B cell (primary cell): ENCODE measurements at regions not wholly inside any gene's neighbourhood (a gene's known extent, or its start where the extent isn't known, plus 50 kb on each side); places are given as distances from the start of the nearest gene placed in this dataset.

Experiments
- ATAC-seq: fragments of 200-7000 bp; cut with Tn5 transposase; one replicate; pipeline ENCODE4 v1.10.0; 2021; ENCODE audit warnings: low read depth, mild to moderate bottlenecking, moderate number of reproducible peaks, moderate library complexity
- CTCF ChIA-PET: fragments of 350-600 bp; sonication (Branson Sonifier 250); formaldehyde crosslinking; loops from one replicate; lab custom pipeline; 2021; ENCODE audit warnings: antibody characterized with exemption, inconsistent platforms; lab: Charles Lee
- POLR2A ChIA-PET: fragments of 350-600 bp; sonication (Branson Sonifier 250); formaldehyde crosslinking; loops from one replicate; lab custom pipeline; 2021; ENCODE audit warnings: antibody characterized with exemption; lab: Charles Lee
- DNase-seq: peaks from one replicate; pipeline ENCODE4 v3.0.0; 2013
- H2AFZ ChIP-seq: 2 replicates; pipeline ENCODE4 v1.6.1; 2012; ENCODE audit warnings: mild to moderate bottlenecking, low read depth, low read length; ENCODE audit not compliant: insufficient read depth, poor library complexity, severe bottlenecking
- H3K27ac ChIP-seq, 2 donors: 1 replicate in 1 of 2; 2 replicates in 1 of 2; pipeline ENCODE4 v1.5.1; 2012 to 2013; ENCODE audit warnings: low read length in 2 of 2, mild to moderate bottlenecking in 2 of 2, moderate library complexity in 1 of 2
- H3K27me3 ChIP-seq, 4 experiments: fragments of 200-600 bp in 1 of 4; sonication (generic) in 1 of 4; replicated peaks in 1 of 4; 1 replicate in 2 of 4; 2 replicates in 2 of 4; pipeline versions ENCODE4 v1.6.1 to v1.7.0; 2013 to 2016; ENCODE audit warnings: low read length in 3 of 4, mild to moderate bottlenecking in 2 of 4, mixed read lengths in 1 of 4, moderate library complexity in 1 of 4; ENCODE audit not compliant: insufficient read depth in 4 of 4, control insufficient read depth in 3 of 4; ENCODE audit errors: control extremely low read depth in 1 of 4
- H3K36me3 ChIP-seq, 2 experiments: replicated peaks in 1 of 2; 1 replicate in 1 of 2; 2 replicates in 1 of 2; pipeline versions ENCODE4 v1.6.1 to v1.7.1; 2013; ENCODE audit warnings: low read length in 1 of 2; ENCODE audit not compliant: insufficient read depth in 2 of 2, control insufficient read depth in 1 of 2; ENCODE audit errors: control extremely low read depth in 1 of 2, extremely low read depth in 1 of 2
- H3K4me1 ChIP-seq, 2 donors: fragments of 200-600 bp in 1 of 2; sonication (generic) in 1 of 2; 1 replicate in 1 of 2; 2 replicates in 1 of 2; pipeline versions ENCODE4 v1.5.1 to v1.6.1; 2013 to 2017; ENCODE audit warnings: low read length in 2 of 2; ENCODE audit not compliant: control insufficient read depth in 2 of 2, insufficient read depth in 2 of 2
- H3K4me2 ChIP-seq: replicated peaks from 2 replicates; pipeline ENCODE3; 2012; ENCODE audit warnings: mild to moderate bottlenecking, low read depth, low read length; ENCODE audit not compliant: poor library complexity, severe bottlenecking
- H3K4me3 ChIP-seq, 5 experiments: fragments of 200-600 bp in 1 of 5; sonication (generic) in 1 of 5; 1 replicate in 3 of 5; 2 replicates in 2 of 5; pipeline versions ENCODE4 v1.5.1 to v1.7.0; 2011 to 2016; ENCODE audit warnings: low read length in 4 of 5, mild to moderate bottlenecking in 4 of 5, low read depth in 2 of 5, control low read depth in 1 of 5, moderate library complexity in 1 of 5; ENCODE audit not compliant: insufficient read depth in 1 of 5; ENCODE audit errors: control extremely low read depth in 1 of 5, extremely low read depth in 1 of 5
- H3K79me2 ChIP-seq: fragments of 200-600 bp; sonication (generic); one replicate; pipeline ENCODE4 v1.6.0; 2016; ENCODE audit warnings: low read length; ENCODE audit not compliant: control insufficient read depth, insufficient read depth
- H3K9ac ChIP-seq: fragments of 200-600 bp; sonication (generic); 2 replicates; pipeline ENCODE4 v1.6.1; 2017; ENCODE audit warnings: mild to moderate bottlenecking, low read length, moderate library complexity
- H3K9me3 ChIP-seq, 3 donors: one replicate each; pipeline versions ENCODE4 v1.6.1 to v1.7.1; 2013; ENCODE audit warnings: low read length in 2 of 3; ENCODE audit not compliant: control insufficient read depth in 2 of 3, insufficient read depth in 1 of 3; ENCODE audit errors: control extremely low read depth in 1 of 3
- H4K20me1 ChIP-seq: 2 replicates; pipeline ENCODE4 v1.6.0; 2012; ENCODE audit warnings: mild to moderate bottlenecking, low read length; ENCODE audit not compliant: insufficient read depth, control insufficient read depth, poor library complexity, severe bottlenecking
- H3K27ac Mint-ChIP-seq: one replicate; pipeline ENCODE4 v1.8.0; 2021; ENCODE audit warnings: mixed read lengths
- H3K27me3 Mint-ChIP-seq: one replicate; pipeline ENCODE4 v1.8.0; 2021; ENCODE audit warnings: mixed read lengths
- H3K4me1 Mint-ChIP-seq: one replicate; pipeline ENCODE4 v1.8.0; 2021; ENCODE audit warnings: mixed read lengths
- H3K4me3 Mint-ChIP-seq: one replicate; pipeline ENCODE4 v1.8.0; 2021; ENCODE audit warnings: mixed read lengths
- H3K9me3 Mint-ChIP-seq: one replicate; pipeline ENCODE4 v1.8.0; 2022; ENCODE audit warnings: mixed read lengths; ENCODE audit not compliant: insufficient read depth
- CTCF ChIP-seq: fragments of 200-600 bp; IDR thresholded peaks from one replicate; pipeline ENCODE4 v1.8.0; 2022; ENCODE audit warnings: antibody characterized with exemption, mild to moderate bottlenecking
- EZH2 ChIP-seq: IDR thresholded peaks from 2 replicates; pipeline ENCODE4 v1.6.1; 2012; ENCODE audit warnings: borderline replicate concordance, low read depth, mild to moderate bottlenecking, moderate library complexity, low read length; ENCODE audit not compliant: insufficient read depth, poor library complexity, severe bottlenecking
- WGBS: methylation state at CpG from one replicate; pipeline ENCODE4 v1.1.5; 2013; ENCODE audit warnings: missing lambda C conversion rate; ENCODE audit not compliant: insufficient coverage; 5-methylcytosine and 5-hydroxymethylcytosine counted together
- intact Hi-C: fragments of 100-400 bp; cut with micrococcal nuclease; formaldehyde crosslinking; loops from one replicate; pipeline ENCODE4 v1.10.0; 2022

DNA sequence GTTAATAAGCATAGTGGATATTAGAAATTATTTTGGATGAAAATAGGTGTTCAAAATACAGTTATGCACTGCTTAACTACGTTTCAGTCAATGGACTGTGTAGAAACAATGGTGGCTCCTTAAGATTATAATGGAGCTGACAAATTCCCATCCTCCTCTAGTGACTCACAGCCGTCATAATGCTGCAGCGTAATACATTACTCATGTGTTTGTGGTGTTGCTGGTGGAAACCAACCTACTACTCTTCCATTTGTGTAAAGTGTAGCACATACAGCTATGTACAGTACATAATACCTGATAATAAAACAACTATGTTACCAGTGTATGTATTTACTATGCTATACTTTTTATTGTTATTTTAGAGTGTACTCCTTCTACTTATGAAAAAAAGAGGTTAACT lies 111.2 kb upstream of the TMCC3 start:
- Histone ChIP-seq H4K20me1 (peaks cover 34% of the 10 kb centered on the region), H3K9me3 (peaks cover 0 to 2% (median 0%) of the 10 kb centered on the region in 3 donors), H3K36me3 (peaks cover under 1 to 1% of the 10 kb centered on the region in 2 experiments), H2AFZ (no peak overlapping the region), H3K27me3 (no peaks in the 10 kb centered on the region), H3K4me2 (no peak overlapping the region), H3K4me3 (no peak overlapping the region), H3K79me2 (peaks cover 58% of the 10 kb centered on the region), H3K27ac (no peak overlapping the region), H3K9ac (no peak overlapping the region), H3K4me1 (peaks cover 26 to 30% of the 10 kb centered on the region in 2 donors)
- intact Hi-C loops, result loop anchor here (5.0 to 10.0 kb wide), 2 partner anchors 49 to 617 kb away; partner anchors contain the start of gene PLXNC1
- H3K4me3 Mint-ChIP-seq, result no peak overlapping the region
- peaks cover 35% of the 10 kb centered on the region for H3K4me1 Mint-ChIP-seq
- no peak overlapping the region for H3K27ac Mint-ChIP-seq
- WGBS, result no CpG with 5 or more reads among the region's 3 CpGs
- POLR2A ChIA-PET, result no interaction called here
- TF ChIP-seq EZH2 (no peak), CTCF (no peak)
- no peaks in the 10 kb centered on the region for H3K9me3 Mint-ChIP-seq
- ATAC-seq, result no peak
- CTCF ChIA-PET, result interaction anchor here (1.3 to 3.3 kb wide), 4 partner anchors 10 to 114 kb away, joined by 3 to 18 read pairs (median 3); no protein-coding TSS in a partner anchor
- H3K27me3 Mint-ChIP-seq, result no peaks in the 10 kb centered on the region
- DNase-seq, result no peak

- POLR2A ChIA-PET, result no interaction called here
Measured at GRCh38 chr12:94760786-94761185, 110.4 kb upstream of the TMCC3 start.

More at GRCh38 chr12:94760786-94761185, 110.4 kb upstream of the TMCC3 start:
- H3K4me2 ChIP-seq, result no peak overlapping the region
- peaks cover 0 to 1% (median 0%) of the 10 kb centered on the region in 3 donors for H3K9me3 ChIP-seq
- no CpG with 5 or more reads among the region's 2 CpGs for WGBS
- CTCF ChIA-PET, result interaction anchor here (1.7 to 3.3 kb wide), 2 partner anchors 14 to 114 kb away, joined by 3 to 18 read pairs; no protein-coding TSS in a partner anchor
- peaks cover 1 to 7% of the 10 kb centered on the region in 2 experiments for H3K36me3 ChIP-seq
- no peak overlapping the region for H3K4me3 ChIP-seq
- Mint-ChIP-seq H3K27ac (no peak overlapping the region), H3K27me3 (no peaks in the 10 kb centered on the region), H3K9me3 (no peaks in the 10 kb centered on the region), H3K4me1 (peaks cover 30% of the 10 kb centered on the region), H3K4me3 (no peak overlapping the region)
- ATAC-seq (no peak), DNase-seq (no peak)
- H2AFZ ChIP-seq, result no peak overlapping the region
- H4K20me1 ChIP-seq, result peaks cover 35% of the 10 kb centered on the region
- H3K4me1 ChIP-seq, result peaks cover 21 to 27% of the 10 kb centered on the region in 2 donors
- no peaks in the 10 kb centered on the region for H3K27me3 ChIP-seq
- H3K27ac ChIP-seq, result no peak overlapping the region
- H3K9ac ChIP-seq, result no peak overlapping the region
- intact Hi-C loops, result loop anchor here (5.0 to 10.0 kb wide), 2 partner anchors 48 to 616 kb away; partner anchors contain the start of gene PLXNC1
- TF ChIP-seq EZH2 (no peak), CTCF (no peak)
- H3K79me2 ChIP-seq, result peaks cover 61% of the 10 kb centered on the region
